GM21619 (cell line): ENCODE measurements at regions not wholly inside any gene's neighbourhood (a gene's known extent, or its start where the extent isn't known, plus 50 kb on each side); places are given as distances from the start of the nearest gene placed in this dataset.

Source experiments
- ATAC-seq: cut with Tn5 transposase; IDR thresholded peaks from one replicate; pipeline ENCODE4 v1.9.1; 2021; ENCODE audit not compliant: unreplicated experiment

DNA sequence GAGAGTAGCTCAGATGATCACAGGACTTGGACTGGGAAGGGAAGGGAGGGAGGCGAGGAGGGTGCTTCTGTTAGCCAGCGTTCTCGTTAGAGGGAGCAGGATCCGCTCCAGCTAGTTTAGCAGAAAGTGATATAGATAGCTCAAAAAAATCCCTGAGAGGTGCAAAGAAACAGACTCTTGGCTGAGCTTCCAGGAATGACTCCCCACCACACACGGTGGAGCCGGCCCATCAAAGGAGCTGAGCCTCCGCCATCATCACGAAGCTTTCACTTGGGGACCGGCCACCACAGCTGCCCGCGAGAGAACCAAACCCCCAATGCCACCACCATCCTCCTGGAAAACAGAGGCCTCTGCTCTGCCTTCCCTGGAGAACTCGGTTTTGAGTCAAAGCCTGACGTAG is 124.6 kb upstream of the BCL2L14 start:
- no peak for ATAC-seq

DNA sequence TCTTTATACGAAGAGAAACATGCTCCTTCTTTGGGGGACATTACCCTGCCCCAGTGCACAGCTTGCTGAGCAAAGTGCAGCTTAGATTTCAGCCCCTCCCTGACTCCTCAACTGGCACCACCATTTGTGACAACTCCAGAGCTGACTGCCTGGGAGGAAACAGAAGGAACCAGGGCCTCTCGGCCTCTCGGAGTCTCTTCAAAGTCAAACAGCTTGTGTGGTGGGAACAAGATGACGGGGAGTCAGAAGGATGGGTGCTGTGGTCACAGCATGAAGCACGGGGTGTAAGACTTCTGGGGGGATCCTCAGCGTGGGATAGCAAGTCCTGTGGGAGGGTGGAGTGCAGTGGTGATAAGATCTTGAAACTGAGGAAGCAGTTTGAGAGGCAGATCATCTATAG is 123.5 kb upstream of the BCL2L14 start:
- no peak for ATAC-seq

DNA sequence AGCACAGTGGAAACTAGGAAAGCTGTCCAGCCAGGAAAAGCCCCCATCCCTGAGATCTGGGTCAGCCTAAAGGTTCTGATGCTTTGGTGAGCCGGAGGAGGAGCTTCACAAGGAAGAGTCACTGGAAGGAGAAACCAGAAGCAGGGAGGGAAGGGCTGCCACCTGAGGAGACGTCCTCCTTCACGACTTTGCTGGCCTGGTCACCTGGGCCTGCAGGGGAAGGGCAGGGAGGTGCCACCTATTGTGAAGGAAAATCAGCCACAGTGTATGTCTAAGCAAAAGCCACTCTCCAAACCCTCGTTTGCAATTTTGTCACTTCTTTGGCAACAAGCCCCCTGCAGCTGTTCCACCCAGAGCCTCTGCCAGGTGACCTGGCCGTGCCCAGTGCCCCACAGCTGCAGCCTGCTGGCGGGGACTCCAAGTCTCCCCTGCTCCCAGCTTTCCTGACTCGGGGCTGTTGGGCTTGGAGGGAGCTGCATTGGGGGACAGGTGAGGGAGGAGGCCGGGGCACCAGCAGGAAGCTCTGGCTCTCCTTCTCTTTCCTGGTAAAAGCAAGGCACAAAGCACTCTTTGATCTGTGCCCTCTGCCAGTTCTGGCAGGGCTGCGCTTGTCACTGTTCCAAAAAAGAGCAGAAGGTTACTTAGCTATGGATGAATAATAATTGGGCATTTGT is 120.9 kb upstream of the BCL2L14 start:
- ATAC-seq = no peak

GRCh38 chr12:11951209-11951608 is 119.5 kb upstream of the BCL2L14 start:
- no peak for ATAC-seq

DNA sequence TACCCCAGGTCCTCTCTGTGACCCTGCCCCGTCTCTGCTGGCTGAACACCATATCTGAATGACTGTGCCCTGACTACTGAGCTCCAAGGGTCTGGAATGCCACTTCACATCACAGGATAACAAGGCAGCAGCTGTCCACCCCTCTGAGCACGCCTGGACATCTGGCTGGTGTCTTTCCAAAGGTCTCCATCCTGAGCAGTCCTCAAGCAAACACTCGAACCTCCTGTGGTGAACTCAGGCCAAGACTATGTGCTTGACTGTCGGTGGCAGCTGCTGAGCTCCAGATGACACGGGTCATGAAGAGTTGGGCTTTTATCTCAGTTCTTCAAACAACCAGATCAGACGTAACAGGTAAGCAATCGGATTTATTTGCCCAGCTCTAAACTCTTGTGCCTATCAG is 117.2 kb upstream of the BCL2L14 start:
- ATAC-seq = no peak

GRCh38 chr12:11954181-11954580 is 116.6 kb upstream of the BCL2L14 start:
- no peak for ATAC-seq

DNA sequence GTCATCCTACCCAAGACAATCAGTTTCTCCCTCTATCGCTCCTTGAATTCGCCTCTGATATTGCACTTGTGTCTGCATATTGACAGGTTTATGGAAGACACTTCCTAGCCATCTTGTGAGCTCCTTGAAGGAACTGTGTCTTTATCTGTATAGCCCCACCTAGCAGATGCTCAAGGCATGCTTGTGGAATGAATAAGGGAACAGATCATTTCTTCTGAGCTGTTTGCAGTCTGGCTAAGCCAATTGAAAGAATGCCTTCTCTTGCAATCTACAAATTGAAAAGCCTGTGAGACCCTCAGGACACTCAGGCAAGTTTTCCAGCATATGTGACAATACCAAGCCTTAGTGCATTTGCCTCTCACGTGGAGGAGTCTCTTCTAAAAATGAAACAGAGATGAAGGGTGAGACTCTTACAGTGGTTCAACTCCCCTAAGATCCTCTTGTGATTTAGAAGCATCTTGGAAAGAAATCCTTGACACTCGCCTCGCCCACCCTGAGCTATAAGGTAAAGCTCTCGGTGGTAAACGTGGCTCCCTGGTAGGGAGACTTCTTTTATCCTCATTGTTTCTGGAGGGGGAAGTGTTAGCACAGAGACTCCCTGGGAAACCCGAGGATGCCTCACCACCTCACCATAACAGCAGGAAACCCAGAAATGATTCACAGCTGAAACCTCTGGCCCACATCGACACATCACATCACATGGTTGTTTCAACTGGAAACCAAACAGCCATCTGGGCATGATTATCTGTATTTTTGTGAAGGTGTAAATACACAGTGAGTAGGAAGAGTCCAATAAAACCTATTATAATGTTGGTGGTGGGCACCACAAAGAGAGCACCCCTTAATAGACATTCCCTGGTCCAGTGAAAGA is 112.3 kb upstream of the BCL2L14 start:
- no peak for ATAC-seq

DNA sequence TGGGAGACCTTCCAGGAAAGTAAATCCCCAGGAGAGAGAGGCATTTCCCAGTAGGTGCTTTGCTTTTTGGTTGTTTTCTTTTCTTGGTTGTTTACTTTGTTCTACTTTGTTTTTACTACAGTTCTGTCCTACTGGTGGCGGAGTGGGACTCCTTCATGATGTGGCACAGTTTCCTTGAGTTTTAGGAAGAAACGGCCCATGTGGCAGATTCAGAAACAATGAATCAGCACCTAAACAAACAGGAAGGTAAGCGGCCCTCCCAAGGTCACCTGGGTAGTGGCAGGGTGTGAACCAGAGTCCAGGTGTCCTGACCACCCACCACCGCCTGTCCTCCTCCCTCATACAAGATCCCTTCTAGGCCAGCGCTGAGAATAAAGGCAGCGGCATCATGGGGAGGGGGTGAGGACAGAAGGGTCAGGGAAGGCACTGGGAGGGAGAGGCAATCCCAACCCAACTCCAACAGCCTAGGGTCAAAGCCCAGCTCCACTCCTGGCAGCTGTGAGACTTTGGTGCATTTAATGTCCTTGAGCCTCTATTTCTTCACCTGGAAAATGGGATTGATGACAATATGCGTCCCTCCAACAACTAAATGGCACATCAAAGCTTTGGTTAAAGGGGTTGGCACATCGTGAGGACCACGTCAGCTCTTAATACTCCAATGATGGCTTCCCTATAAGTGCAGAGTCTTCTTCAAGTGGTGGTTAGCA is 111.5 kb upstream of the BCL2L14 start:
- no peak for ATAC-seq

GRCh38 chr12:11960646-11961045 is 110.1 kb upstream of the BCL2L14 start:
- ATAC-seq = no peak

DNA sequence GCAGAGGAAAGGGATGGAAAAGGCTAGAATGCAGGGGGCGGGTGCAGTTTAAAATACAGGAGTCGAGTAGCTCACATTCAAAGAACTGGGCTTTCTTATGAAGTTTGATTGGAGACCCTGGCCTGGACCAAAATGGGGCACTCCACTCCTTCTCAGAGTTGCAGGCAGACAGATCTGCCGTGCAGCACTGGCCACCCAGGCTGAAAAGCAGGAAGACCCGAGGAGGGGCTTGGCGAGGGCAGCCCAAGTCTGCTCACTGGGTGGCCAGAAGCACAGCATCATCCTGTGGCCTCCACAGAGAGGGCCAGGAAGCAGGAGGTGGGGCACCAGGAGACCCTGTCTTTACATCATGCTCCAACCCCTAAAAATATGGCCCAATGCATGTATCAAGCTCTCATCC is 109.1 kb upstream of the BCL2L14 start:
- no peak for ATAC-seq

- no peak for ATAC-seq
These were observed 107.9 kb upstream of the BCL2L14 start for GRCh38 chr12:11962860-11963259.

DNA sequence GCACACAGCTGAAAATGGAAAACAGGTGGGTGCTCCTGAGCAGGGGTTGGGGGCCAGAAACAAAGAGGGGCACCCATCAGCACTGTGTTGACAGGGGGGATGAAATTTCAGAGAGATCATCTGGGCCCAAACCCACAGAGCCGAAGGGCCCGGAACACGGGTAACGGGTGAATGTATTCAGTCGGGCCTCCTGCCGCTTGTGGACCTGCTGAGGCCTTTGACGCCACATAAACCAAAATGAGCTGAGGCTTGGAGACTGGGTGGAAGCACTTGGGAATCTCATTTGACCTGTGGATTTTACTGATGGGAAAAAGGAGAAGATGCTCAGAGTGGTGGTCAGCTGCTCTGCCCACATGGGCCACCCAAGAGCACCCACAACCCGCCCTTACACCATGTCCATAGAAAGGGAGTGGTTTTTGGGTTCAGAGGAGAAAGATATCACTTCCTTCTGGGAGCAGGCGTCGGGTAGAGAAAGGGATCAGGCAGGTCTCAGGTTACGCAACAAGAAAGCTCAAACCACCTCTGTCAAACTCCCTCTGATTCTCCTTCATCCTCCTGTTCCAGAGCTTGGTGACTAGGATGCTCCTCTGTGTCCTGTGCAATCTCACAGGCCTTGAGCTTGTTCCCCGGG is 106.8 kb upstream of the BCL2L14 start:
- no peak for ATAC-seq

DNA sequence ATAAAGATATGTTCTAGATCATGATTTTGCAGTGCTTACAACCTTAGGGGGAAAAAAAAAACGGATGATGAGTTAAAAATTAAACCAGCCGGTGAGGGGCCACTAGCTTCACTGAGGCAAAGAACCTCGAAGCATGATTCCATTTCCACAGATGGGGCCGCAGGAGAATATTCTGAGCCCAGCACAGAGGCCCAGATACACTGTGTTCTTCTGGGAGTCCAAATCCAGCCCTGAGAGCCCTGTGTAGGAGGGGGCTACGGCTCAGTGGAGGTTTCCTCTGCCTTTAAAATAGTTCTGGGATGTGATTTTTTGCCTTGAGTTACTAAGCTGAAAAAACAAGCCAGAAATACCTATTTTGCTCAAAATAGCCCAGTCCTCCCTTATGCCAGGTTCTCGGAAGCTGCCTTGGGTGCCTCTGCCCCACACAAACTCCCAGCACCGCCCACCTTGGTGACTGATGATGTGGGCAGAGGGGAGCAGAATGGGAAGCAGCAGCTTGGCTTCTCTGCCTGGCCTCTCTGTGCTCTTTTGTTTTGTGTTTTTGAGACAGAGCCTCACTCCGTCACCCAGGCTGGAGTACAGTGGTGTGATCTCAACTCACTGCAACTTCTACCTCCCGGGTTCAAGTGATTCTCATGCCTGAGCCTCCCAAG is 105.4 kb upstream of the BCL2L14 start:
- ATAC-seq = no peak

DNA sequence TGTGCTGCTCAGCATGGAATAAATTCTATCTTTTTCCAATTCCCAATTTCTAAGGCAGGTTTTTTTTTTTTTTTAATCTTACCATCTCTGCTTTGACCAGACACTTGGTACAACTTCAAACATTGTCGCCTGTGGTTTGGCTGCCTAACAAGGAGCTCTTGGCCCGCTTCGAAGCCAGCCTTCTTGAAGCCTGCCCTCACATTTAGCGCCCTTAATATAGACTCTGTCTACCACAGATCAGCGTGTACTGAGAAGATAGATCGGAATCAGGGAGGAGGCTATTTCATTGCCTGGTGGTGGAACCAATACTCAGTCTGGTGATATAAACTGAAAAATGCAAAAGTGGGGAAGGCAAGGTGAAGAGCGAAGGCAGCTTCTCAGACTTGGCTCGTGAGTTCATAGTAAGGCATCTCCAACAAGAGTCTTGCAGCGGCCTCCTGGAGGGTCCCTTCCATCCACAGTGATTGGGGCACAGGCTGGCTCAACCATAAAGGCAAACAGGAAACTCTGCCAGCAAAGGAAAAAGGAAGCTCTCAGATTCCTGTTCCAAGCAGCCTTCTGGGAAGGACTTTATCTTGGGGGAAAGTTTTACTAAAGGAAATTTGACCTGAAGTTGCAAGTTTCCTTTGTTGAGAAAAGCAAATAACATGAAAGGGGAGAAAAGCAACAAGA is 103.2 kb upstream of the BCL2L14 start:
- no peak for ATAC-seq

GRCh38 chr12:11968048-11968383 is 102.7 kb upstream of the BCL2L14 start:
- no peak for ATAC-seq

DNA sequence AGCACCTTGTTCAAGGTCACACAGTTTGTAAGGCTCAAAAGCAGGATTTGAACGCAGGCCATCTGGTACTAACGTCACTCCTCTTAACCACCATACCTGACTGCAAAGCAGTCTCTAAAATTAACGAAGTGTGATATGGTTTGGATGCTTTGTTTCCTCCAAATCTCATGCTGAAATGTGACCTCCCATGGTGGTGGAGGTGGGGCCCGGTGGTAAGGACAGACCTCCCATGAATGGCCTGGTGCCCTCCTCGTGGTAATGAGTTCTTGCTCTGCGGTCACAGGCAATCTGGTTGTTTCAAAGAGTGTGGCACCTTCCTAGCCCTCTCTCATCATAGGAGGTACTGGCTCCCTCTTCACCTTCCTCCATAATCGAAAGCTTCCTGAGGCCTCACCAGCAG is 102.2 kb upstream of the BCL2L14 start:
- ATAC-seq = no peak

GRCh38 chr12:11969437-11970154 is 101.1 kb upstream of the BCL2L14 start:
- peak; percentile 90 for ATAC-seq

GRCh38 chr12:11970155-11970520 is 100.6 kb upstream of the BCL2L14 start:
- no peak for ATAC-seq

GRCh38 chr12:11973396-11973795 is 97.3 kb upstream of the BCL2L14 start:
- no peak for ATAC-seq

- ATAC-seq = no peak
These were observed 94.7 kb upstream of the BCL2L14 start for GRCh38 chr12:11976005-11976404.
